GM18499 (cell line): ENCODE measurements at regions not wholly inside any gene's neighbourhood (a gene's known extent, or its start where the extent isn't known, plus 50 kb on each side); places are given as distances from the start of the nearest gene placed in this dataset.

Experiments used
- ATAC-seq: cut with Tn5 transposase; IDR thresholded peaks from one replicate; pipeline ENCODE4 v1.9.1; 2021; ENCODE audit warnings: moderate number of reproducible peaks; ENCODE audit not compliant: insufficient read depth, unreplicated experiment

GRCh38 chr2:9681427-9681817, 50.6 kb upstream of the YWHAQ start:
- no peak for ATAC-seq

- ATAC-seq, result no peak
Measured at GRCh38 chr2:9685637-9686036, 54.8 kb upstream of the YWHAQ start.

GRCh38 chr2:9686061-9686460, 55.3 kb upstream of the YWHAQ start:
- ATAC-seq, result no peak

- no peak for ATAC-seq
Measured at GRCh38 chr2:9690252-9690651, 59.5 kb upstream of the YWHAQ start.

- ATAC-seq, result no peak
Measured at GRCh38 chr2:9690716-9691498, 60.1 kb upstream of the YWHAQ start.

DNA sequence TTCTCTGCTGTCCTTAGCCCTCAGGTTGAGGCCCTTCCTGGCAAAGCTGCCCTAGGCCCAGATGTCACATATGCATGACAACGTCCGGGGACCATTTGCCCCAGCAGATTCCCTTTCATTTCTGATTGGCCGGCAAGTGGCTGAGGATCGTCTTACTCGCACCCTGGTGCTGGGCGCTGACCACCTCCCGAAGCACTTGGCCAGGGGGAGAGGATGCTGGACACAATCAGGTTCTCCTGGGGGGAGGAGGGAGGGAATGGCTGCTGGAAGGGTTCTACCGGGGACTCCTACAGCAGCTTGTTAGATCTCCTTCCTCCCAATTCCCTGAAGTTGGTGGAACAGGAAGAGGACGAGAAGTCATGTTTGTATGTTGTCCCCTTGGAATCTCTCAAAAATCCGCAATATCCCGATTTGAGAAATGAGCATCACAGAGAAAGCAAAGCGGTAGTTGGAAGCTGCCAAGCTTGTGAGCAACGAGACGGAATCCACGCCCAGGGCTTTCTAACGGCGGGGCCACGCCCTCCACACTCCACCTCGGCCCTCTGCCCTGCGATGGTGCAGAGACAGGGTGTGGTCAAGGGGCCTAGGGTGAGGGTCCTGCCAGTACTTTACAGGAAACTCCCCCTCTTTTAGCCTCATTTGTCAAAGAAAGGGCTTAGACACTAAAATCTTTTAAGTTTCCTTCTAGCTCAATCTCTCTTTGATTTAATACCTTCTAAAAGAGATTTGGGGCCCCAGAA, 61.8 kb upstream of the YWHAQ start:
- no peak for ATAC-seq

- no peak for ATAC-seq
Measured at GRCh38 chr2:9693196-9693491, 62.3 kb upstream of the YWHAQ start.

DNA sequence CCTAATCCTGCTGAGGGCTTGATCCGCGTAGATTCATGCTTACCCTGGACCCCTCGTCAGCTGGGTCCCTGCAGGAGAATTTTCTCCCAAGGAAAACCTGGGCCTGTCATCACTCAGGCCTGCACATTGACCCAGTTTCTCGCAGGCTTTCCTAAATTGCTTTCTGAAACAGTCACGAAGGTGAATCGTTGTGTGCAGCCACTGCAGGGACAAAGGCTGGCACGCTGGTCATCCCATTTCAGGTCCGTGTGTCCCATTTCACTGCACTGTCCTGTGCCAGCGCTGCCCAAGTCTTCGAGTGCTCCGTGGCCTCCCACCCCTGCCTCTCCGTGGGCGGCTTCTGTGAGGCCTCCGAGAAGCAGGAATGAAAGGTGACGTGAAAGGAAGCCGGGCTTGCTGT, 62.8 kb upstream of the YWHAQ start:
- no peak for ATAC-seq

DNA sequence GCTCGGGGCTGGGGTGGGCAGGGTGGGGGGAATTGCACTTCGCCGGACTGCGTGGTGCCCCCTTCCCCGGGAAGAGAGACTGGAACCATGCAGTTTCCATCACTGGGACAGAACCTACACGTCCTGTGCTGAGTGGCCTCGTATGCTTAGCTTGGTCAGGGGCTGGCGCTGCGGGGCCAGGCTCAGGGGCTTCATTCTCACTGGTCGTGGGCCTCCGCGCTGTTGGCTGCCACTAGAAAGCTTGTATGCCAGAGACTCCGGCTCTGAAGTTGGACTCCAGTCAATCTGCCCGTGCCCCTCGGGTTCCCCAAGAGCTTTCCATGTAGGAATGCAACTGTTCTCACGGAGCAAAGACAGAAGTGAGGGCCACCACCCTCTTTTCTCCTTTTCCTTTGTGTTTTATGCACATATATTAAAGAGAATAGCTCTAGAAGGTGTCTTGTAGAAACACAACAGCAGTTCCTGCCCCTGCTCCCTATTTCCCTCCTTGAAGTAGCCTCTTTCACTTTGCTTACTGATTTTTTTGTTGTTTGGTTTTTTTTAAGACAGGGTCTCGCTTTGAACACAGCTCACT, 64.0 kb upstream of the YWHAQ start:
- no peak for ATAC-seq

DNA sequence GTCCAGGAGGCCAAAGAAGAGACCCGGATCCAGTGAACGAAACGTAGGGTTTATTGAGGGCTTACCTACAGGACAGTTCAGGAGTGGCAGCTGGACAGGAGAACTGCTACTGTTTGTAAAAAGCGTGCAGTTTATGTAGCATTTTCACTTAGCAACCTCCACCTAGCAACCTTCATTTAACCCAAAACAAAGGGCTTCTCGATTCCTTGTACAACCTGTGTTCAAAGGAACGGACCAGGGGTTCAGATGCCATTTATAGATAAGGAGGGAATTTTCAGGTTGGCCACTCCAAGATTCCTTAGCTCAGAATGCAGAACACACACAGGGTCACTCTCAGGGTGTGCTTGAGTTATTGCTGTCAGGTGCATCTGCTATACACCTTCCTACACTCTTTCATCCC, 65.1 kb upstream of the YWHAQ start:
- ATAC-seq, result no peak

DNA sequence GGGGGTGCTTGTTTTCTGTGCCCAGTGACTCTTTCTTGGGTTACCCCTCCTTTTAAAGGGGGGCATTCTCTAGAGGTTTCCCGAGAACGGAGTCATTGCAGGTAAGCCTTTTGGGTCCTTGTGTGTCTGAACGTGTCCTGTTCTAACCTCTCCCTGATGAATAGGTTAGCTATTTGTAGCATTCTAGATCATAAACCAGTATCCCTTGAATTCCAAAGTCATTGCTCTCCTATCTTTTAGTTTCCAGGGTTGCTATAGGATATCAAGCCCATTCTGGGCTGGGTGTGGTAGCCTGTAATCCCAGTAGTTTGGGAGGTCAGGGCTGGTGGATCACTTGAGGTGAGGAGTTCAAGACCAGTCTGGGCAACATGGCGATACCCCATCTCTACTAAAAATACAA, 65.9 kb upstream of the YWHAQ start:
- ATAC-seq, result no peak

- ATAC-seq, result no peak
Measured at GRCh38 chr2:9697909-9698308, 67.1 kb upstream of the YWHAQ start.

DNA sequence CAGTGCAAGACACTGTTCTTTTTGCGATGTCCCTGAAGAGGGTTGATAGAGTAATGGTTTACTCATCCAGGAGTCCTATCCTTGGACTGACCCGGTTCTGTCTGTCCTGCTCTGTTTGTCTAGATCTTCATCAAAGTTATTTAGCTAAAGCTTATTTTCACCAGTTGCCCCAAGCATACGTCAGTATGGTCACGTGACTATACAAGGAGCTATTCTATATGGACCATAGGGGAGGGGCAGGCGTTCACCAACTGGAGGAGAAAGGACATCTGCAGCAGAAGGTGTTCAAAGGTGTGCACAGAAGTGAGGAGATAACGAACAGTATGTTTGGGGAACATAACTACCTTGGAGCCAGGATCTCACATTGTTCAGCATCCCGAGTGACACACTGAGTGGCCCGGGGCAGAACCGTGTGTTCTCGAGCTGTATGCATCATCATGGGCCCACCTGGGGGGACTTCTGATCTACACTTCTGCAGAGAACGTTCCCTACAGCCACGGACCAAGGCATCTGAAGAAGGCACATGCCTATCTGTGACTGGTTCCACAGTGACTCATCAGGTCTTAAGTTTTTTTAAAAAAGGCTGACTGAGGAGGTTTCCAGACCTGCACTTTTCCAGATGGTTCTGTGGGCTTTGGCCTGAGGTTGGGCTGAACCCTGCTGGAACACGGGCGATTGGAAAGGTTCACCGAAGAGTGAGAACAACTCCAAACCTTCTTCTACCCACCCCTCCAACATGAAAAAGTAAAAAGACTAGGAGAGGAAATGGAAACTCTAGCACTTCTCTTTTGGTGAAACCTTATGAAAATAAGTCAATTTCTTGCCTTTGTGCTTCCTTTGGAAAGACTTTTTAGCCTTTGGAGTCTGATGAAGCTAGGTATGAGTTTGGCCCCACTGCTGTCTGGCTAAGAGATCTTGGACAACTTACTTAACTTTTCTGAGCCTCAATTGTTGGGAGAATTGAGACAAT, 68.6 kb upstream of the YWHAQ start:
- no peak for ATAC-seq

- no peak for ATAC-seq
Measured at GRCh38 chr2:9700109-9700495, 69.3 kb upstream of the YWHAQ start.

GRCh38 chr2:9702604-9703084, 71.8 kb upstream of the YWHAQ start:
- no peak for ATAC-seq

- no peak for ATAC-seq
Measured at GRCh38 chr2:9703085-9703678, 72.4 kb upstream of the YWHAQ start.

- ATAC-seq, result no peak
Measured at GRCh38 chr2:9703701-9704221, 73.0 kb upstream of the YWHAQ start.

DNA sequence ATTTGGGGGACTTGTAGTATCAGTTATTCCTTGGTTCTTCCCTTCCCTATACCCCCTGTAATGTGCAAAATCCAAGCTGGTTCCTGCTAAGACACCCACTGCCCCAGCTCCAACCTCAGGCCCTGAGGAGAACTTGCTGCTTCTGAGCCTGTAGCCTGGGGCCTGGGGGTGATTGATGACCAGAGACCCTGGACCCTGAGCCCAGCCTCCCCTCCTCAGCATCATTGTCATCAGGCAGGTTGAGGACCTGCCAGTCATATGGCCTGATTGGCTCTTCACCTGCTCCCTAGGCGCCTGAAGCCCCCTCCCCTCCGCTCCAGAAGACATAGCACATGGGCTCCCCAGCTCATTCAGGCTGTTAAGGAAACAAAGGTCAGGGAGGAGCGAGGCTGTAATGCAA, 73.8 kb upstream of the YWHAQ start:
- ATAC-seq, result no peak

DNA sequence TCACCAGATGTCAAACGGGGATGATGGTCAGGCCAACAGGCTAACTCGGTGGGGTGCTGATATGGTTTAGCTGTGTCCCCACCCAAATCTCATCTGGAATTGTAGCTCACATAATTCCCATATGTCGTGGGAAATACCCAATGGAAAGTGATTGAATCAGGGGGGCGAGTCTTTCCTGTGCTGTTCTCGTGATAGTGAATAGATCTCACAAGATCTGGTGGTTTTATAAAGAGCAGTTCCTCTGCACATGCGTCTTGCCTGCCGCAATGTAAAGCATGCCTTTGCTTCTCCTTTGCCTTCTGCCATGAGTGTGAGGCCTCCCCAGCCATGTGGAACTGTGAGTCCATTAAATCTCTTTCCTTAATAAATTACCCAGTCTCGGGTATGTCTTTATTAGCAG, 74.4 kb upstream of the YWHAQ start:
- ATAC-seq, result no peak

DNA sequence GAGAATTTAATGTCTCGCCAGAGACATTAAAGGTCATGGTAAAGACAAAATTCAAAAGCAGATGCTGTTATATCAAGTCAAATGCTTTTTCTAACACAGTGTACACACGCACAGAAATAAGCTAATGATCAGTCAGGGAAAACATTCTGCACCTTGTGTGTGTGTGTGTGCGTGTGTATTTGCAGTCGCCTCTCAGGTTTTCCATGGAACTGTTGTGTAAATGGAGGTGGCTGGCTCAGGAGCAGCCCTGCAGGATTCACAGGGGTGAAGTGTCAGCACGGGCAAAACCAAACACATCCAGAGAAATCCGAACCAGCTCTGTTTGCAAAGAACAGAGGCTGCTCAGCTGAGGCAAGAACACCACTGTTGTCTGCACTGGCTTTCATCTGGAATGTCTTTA, 76.2 kb upstream of the YWHAQ start:
- no peak for ATAC-seq
